Smooth muscle cell (in vitro differentiated cells): ENCODE measurements at regions not wholly inside any gene's neighbourhood (a gene's known extent, or its start where the extent isn't known, plus 50 kb on each side); places are given as distances from the start of the nearest gene placed in this dataset.
A peak's percentile ranks its signal among the peaks of the same experiment; 100 is the strongest.

Experiments
- DNase-seq: peaks from one replicate; lab custom pipeline; 2025; ENCODE audit not compliant: unreplicated experiment; lab: John Stamatoyannopoulos, UW
- H2AFZ ChIP-seq: fragments of 200-600 bp; sonication (generic); 2 replicates; pipeline ENCODE4 v1.6.0; 2016; ENCODE audit warnings: antibody characterized with exemption, low read depth, mild to moderate bottlenecking
- H3F3A ChIP-seq: fragments of 200-600 bp; sonication (generic); 2 replicates; pipeline ENCODE4 v1.6.0; 2017; ENCODE audit warnings: antibody characterized with exemption, low read depth
- H3K27ac ChIP-seq: fragments of 200-600 bp; sonication (generic); 2 replicates; pipeline ENCODE4 v1.5.1; 2016; ENCODE audit warnings: low read depth, mild to moderate bottlenecking
- H3K27me3 ChIP-seq: fragments of 200-600 bp; sonication (generic); 2 replicates; pipeline ENCODE4 v1.6.1; 2016; ENCODE audit warnings: low read depth, mild to moderate bottlenecking
- H3K36me3 ChIP-seq: fragments of 200-600 bp; sonication (generic); 2 replicates; pipeline ENCODE4 v1.5.1; 2016; ENCODE audit warnings: low read depth
- H3K4me1 ChIP-seq: fragments of 200-600 bp; sonication (generic); 2 replicates; pipeline ENCODE4 v1.5.1; 2016; ENCODE audit warnings: low read depth
- H3K4me2 ChIP-seq: fragments of 200-600 bp; sonication (generic); 2 replicates; pipeline ENCODE4 v1.6.0; 2016; ENCODE audit warnings: mild to moderate bottlenecking
- H3K4me3 ChIP-seq: fragments of 200-600 bp; sonication (generic); 2 replicates; pipeline ENCODE4 v1.5.1; 2016; ENCODE audit warnings: mild to moderate bottlenecking
- H3K79me2 ChIP-seq: fragments of 200-600 bp; sonication (generic); 2 replicates; pipeline ENCODE4 v1.6.0; 2016; ENCODE audit warnings: low read depth, mild to moderate bottlenecking
- H3K9ac ChIP-seq: fragments of 200-600 bp; sonication (generic); 2 replicates; pipeline ENCODE4 v1.6.0; 2016; ENCODE audit warnings: low read depth
- H3K9me3 ChIP-seq: fragments of 200-600 bp; sonication (generic); replicated peaks from 2 replicates; pipeline ENCODE4 v1.5.1; 2016; ENCODE audit warnings: low read depth
- H4K20me1 ChIP-seq: fragments of 200-600 bp; sonication (generic); 2 replicates; pipeline ENCODE4 v1.6.0; 2016; ENCODE audit warnings: low read depth
- WGBS: methylation state at CpG from one replicate; pipeline ENCODE4 v1.1.7; 2016; ENCODE audit warnings: low lambda C conversion rate; 5-methylcytosine and 5-hydroxymethylcytosine counted together
- TF ChIP-seq, protein P1 (sequence below): fragments of 200-600 bp; sonication (generic); IDR thresholded peaks from 2 replicates; pipeline ENCODE4 v1.5.1; 2017; ENCODE audit warnings: borderline replicate concordance, mild to moderate bottlenecking, antibody characterized with exemption; ENCODE audit not compliant: insufficient read depth, poor library complexity, severe bottlenecking

GRCh38 chr4:29948858-29949257 is 771.3 kb upstream of the PCDH7 start:
- Histone ChIP-seq H3F3A (no peaks in the 10 kb centered on the region), H3K36me3 (no peaks in the 10 kb centered on the region), H3K79me2 (no peaks in the 10 kb centered on the region), H3K4me1 (no peaks in the 10 kb centered on the region), H2AFZ (no peak overlapping the region), H3K4me3 (no peak overlapping the region), H3K27ac (no peak overlapping the region), H3K4me2 (no peak overlapping the region), H4K20me1 (no peaks in the 10 kb centered on the region), H3K9me3 (no peaks in the 10 kb centered on the region), H3K27me3 (no peaks in the 10 kb centered on the region), H3K9ac (no peak overlapping the region)
- no peak for DNase-seq
- TF ChIP-seq, protein P1, sequence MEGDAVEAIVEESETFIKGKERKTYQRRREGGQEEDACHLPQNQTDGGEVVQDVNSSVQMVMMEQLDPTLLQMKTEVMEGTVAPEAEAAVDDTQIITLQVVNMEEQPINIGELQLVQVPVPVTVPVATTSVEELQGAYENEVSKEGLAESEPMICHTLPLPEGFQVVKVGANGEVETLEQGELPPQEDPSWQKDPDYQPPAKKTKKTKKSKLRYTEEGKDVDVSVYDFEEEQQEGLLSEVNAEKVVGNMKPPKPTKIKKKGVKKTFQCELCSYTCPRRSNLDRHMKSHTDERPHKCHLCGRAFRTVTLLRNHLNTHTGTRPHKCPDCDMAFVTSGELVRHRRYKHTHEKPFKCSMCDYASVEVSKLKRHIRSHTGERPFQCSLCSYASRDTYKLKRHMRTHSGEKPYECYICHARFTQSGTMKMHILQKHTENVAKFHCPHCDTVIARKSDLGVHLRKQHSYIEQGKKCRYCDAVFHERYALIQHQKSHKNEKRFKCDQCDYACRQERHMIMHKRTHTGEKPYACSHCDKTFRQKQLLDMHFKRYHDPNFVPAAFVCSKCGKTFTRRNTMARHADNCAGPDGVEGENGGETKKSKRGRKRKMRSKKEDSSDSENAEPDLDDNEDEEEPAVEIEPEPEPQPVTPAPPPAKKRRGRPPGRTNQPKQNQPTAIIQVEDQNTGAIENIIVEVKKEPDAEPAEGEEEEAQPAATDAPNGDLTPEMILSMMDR: no peak

- H3K4me2 ChIP-seq: no peak overlapping the region
- no peak for DNase-seq
Measured at GRCh38 chr4:29966386-29966785, 753.8 kb upstream of the PCDH7 start.

DNA sequence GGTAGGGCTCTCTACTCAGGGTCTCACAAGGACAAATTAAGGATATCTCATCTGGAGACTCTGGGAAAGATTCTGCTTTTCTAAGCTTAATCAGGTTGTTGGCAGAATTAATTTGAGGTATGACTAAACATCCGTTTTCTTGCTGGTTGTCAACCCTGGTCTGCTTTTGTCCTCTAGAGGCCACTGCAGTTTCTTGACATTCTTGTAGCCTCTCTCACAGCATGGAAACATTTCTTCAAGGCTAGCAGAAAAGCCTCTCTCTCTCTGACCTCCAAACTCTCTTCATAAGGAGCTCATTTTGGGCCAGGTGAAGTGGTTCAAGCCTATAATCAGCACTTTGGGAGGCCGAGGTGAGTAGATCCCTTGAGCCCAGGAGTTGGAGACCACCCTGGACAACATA is 749.5 kb upstream of the PCDH7 start:
- Histone ChIP-seq H3K27me3 (no peaks in the 10 kb centered on the region), H3K27ac (no peak overlapping the region), H3F3A (no peaks in the 10 kb centered on the region), H3K4me2 (no peak overlapping the region), H3K9me3 (no peaks in the 10 kb centered on the region), H3K4me1 (no peaks in the 10 kb centered on the region), H3K9ac (no peak overlapping the region), H3K36me3 (no peaks in the 10 kb centered on the region), H2AFZ (peak overlapping the region; percentile 76), H3K4me3 (no peak overlapping the region), H3K79me2 (no peaks in the 10 kb centered on the region), H4K20me1 (no peaks in the 10 kb centered on the region)
- DNase-seq: no peak
- 47% methylated on average over 2 of the region's 2 CpGs for WGBS
- TF ChIP-seq, protein P1: peak; percentile 44

More at GRCh38 chr4:29966386-29966785, 753.8 kb upstream of the PCDH7 start:
- no peaks in the 10 kb centered on the region for H3F3A ChIP-seq
- H4K20me1 ChIP-seq: no peaks in the 10 kb centered on the region
- no peak overlapping the region for H3K9ac ChIP-seq
- H3K9me3 ChIP-seq: no peaks in the 10 kb centered on the region
- H3K27me3 ChIP-seq: no peaks in the 10 kb centered on the region
- no peak overlapping the region for H3K4me3 ChIP-seq
- no peaks in the 10 kb centered on the region for H3K36me3 ChIP-seq
- H2AFZ ChIP-seq: peak overlapping the region; percentile 39
- H3K79me2 ChIP-seq: no peaks in the 10 kb centered on the region
- no peaks in the 10 kb centered on the region for H3K4me1 ChIP-seq
- H3K27ac ChIP-seq: no peak overlapping the region
- TF ChIP-seq, protein P1: no peak
- WGBS: 44% methylated on average over 2 of the region's 2 CpGs

GRCh38 chr4:29972121-29972520 is 748.0 kb upstream of the PCDH7 start:
- no peak overlapping the region for H3K9ac ChIP-seq
- no peaks in the 10 kb centered on the region for H3K27me3 ChIP-seq
- H3K4me2 ChIP-seq: no peak overlapping the region
- TF ChIP-seq, protein P1: no peak
- H3K4me3 ChIP-seq: no peak overlapping the region
- DNase-seq: no peak
- H3K9me3 ChIP-seq: no peaks in the 10 kb centered on the region
- 90% methylated on average over 3 of the region's 3 CpGs for WGBS
- H4K20me1 ChIP-seq: no peaks in the 10 kb centered on the region
- H3F3A ChIP-seq: no peaks in the 10 kb centered on the region
- H2AFZ ChIP-seq: no peak overlapping the region
- no peaks in the 10 kb centered on the region for H3K79me2 ChIP-seq
- H3K27ac ChIP-seq: no peak overlapping the region
- H3K36me3 ChIP-seq: no peaks in the 10 kb centered on the region
- no peaks in the 10 kb centered on the region for H3K4me1 ChIP-seq
